Thyroid gland (tissue), 4 donors: ENCODE measurements at regions not wholly inside any gene's neighbourhood (a gene's known extent, or its start where the extent isn't known, plus 50 kb on each side); places are given as distances from the start of the nearest gene placed in this dataset.

Source experiments
- DNase-seq, 2 donors: peaks; one replicate each; pipeline ENCODE4 v3.0.0-alpha.2; 2019
- H3K27ac ChIP-seq, 3 donors: fragments of 200-600 bp; sonication (generic); 1 replicate in 2 of 3; 2 replicates in 1 of 3; pipeline ENCODE4 v1.5.1; 2016 to 2019; ENCODE audit warnings: mild to moderate bottlenecking in 1 of 3, moderate library complexity in 1 of 3
- H3K27me3 ChIP-seq: fragments of 200-600 bp; sonication (generic); one replicate; pipeline ENCODE4 v1.5.1; 2019
- H3K36me3 ChIP-seq, 2 donors: fragments of 200-600 bp; sonication (generic); one replicate each; pipeline ENCODE4 v1.5.1; 2016 to 2019
- H3K4me1 ChIP-seq, 2 donors: fragments of 200-600 bp; sonication (generic); one replicate each; pipeline ENCODE4 v1.5.1; 2017 to 2019
- H3K4me3 ChIP-seq, 3 donors: fragments of 200-600 bp; sonication (generic); replicated peaks in 1 of 3; 1 replicate in 2 of 3; 2 replicates in 1 of 3; pipeline ENCODE4 v1.5.1; 2016; ENCODE audit warnings: mild to moderate bottlenecking in 1 of 3
- H3K9me3 ChIP-seq: fragments of 200-600 bp; sonication (generic); one replicate; pipeline ENCODE4 v1.5.1; 2017
- CTCF ChIP-seq, 6 experiments: fragments of 200-600 bp in 3 of 6; fragments of 450-650 bp in 3 of 6; sonication (generic) in 3 of 6; IDR thresholded peaks; one replicate each; pipeline ENCODE4 v1.5.1; 2016 to 2019; ENCODE audit warnings: antibody characterized with exemption in 6 of 6, mild to moderate bottlenecking in 2 of 6, inconsistent platforms in 1 of 6, moderate library complexity in 1 of 6
- POLR2A ChIP-seq, 2 donors: fragments of 450-650 bp; IDR thresholded peaks; one replicate each; pipeline ENCODE4 v1.6.1; 2017; ENCODE audit warnings: antibody characterized with exemption in 2 of 2, mild to moderate bottlenecking in 2 of 2, moderate library complexity in 1 of 2
- WGBS, 2 donors: methylation state at CpG; one replicate each; pipeline ENCODE4 v1.1.5; 2017; 5-methylcytosine and 5-hydroxymethylcytosine counted together
- intact Hi-C: fragments of 100-400 bp; cut with DNase I; formaldehyde crosslinking; loops from one replicate; pipeline ENCODE4 v1.15.1; 2023

GRCh38 chr13:27014406-27015359, 156.9 kb downstream of the USP12 start:
- Histone ChIP-seq H3K27ac (no peak overlapping the region), H3K4me1 (no peaks in the 10 kb centered on the region), H3K36me3 (no peaks in the 10 kb centered on the region), H3K4me3 (no peak overlapping the region), H3K9me3 (no peaks in the 10 kb centered on the region), H3K27me3 (no peaks in the 10 kb centered on the region)
- TF ChIP-seq CTCF (IDR thresholded peaks at IDR 0.05) (no peak), POLR2A (IDR thresholded peaks at IDR 0.05) (no peak)
- 83% methylated on average over 27 to 32 of the region's 32 CpGs for WGBS, 2 donors
- intact Hi-C loops = no loop called here
- DNase-seq = no peak

GRCh38 chr13:27012482-27013197, 159.0 kb downstream of the USP12 start:
- no peaks in the 10 kb centered on the region for H3K36me3 ChIP-seq
- no peaks in the 10 kb centered on the region for H3K27me3 ChIP-seq
- no peak overlapping the region for H3K27ac ChIP-seq
- no peak for DNase-seq
- TF ChIP-seq CTCF (IDR thresholded peaks at IDR 0.05) = no peak
- TF ChIP-seq POLR2A (IDR thresholded peaks at IDR 0.05) = no peak
- intact Hi-C loops = no loop called here
- no peak overlapping the region for H3K4me3 ChIP-seq
- H3K4me1 ChIP-seq = no peaks in the 10 kb centered on the region
- no peaks in the 10 kb centered on the region for H3K9me3 ChIP-seq
- WGBS, 2 donors = 89 to 90% methylated on average over 7 of the region's 7 CpGs

- Histone ChIP-seq H3K27me3 (no peaks in the 10 kb centered on the region), H3K9me3 (no peaks in the 10 kb centered on the region), H3K27ac (no peak overlapping the region), H3K36me3 (no peaks in the 10 kb centered on the region), H3K4me1 (peaks cover 6 to 7% of the 10 kb centered on the region in 2 donors), H3K4me3 (no peak overlapping the region)
- intact Hi-C loops = no loop called here
- TF ChIP-seq CTCF (IDR thresholded peaks at IDR 0.05) = no peak
- no peak for TF ChIP-seq POLR2A (IDR thresholded peaks at IDR 0.05)
- DNase-seq = no peak
- WGBS, 2 donors = 71 to 73% methylated on average over 5 of the region's 5 CpGs
These were observed 159.9 kb downstream of the USP12 start for GRCh38 chr13:27011661-27012060.

GRCh38 chr13:27008733-27009132, 162.9 kb downstream of the USP12 start:
- no peak for DNase-seq
- Histone ChIP-seq H3K27me3 (no peaks in the 10 kb centered on the region), H3K9me3 (no peaks in the 10 kb centered on the region), H3K27ac (no peak overlapping the region), H3K36me3 (no peaks in the 10 kb centered on the region), H3K4me1 (peaks cover 12 to 17% of the 10 kb centered on the region in 2 donors), H3K4me3 (no peak overlapping the region)
- no peak for TF ChIP-seq CTCF (IDR thresholded peaks at IDR 0.05)
- TF ChIP-seq POLR2A (IDR thresholded peaks at IDR 0.05) = no peak
- intact Hi-C loops = no loop called here
- WGBS, 2 donors = 76 to 90% methylated on average over 3 of the region's 3 CpGs

- Histone ChIP-seq H3K36me3 (no peaks in the 10 kb centered on the region), H3K9me3 (no peaks in the 10 kb centered on the region), H3K27ac (no peak overlapping the region), H3K4me1 (peaks cover 12 to 17% of the 10 kb centered on the region in 2 donors), H3K4me3 (peak overlapping the region in 2 of 3 donors; percentile 11 to 14), H3K27me3 (no peaks in the 10 kb centered on the region)
- intact Hi-C loops = no loop called here
- WGBS, 2 donors = 22% methylated on average over 12 of the region's 12 CpGs
- DNase-seq = peak in 1 of 2 donors; percentile 11
- TF ChIP-seq CTCF (IDR thresholded peaks at IDR 0.05) (no peak), POLR2A (IDR thresholded peaks at IDR 0.05) (no peak)
These were observed 164.4 kb downstream of the USP12 start for GRCh38 chr13:27007166-27007565.
